ENCODE measurements at regions not wholly inside any gene's neighbourhood (a gene's known extent, or its start where the extent isn't known, plus 50 kb on each side); places are given as distances from the start of the nearest gene placed in this dataset.

- DNase-seq = no peak
Observed at GRCh38 chr1:43065191-43065590, 106.5 kb upstream of the SLC2A1 start.

- no peak for DNase-seq
Observed at GRCh38 chr1:43063394-43064219, 104.9 kb upstream of the SLC2A1 start.

- DNase-seq = no peak
Observed at GRCh38 chr1:43062527-43063095, 103.9 kb upstream of the SLC2A1 start.

GRCh38 chr1:43061757-43062156 is 103.1 kb upstream of the SLC2A1 start:
- DNase-seq = no peak

- no peak for DNase-seq
Observed at GRCh38 chr1:43059640-43060574, 101.2 kb upstream of the SLC2A1 start.

GRCh38 chr1:43058545-43059360 is 100.1 kb upstream of the SLC2A1 start:
- no peak for DNase-seq

GRCh38 chr1:43058056-43058455 is 99.4 kb upstream of the SLC2A1 start:
- no peak for DNase-seq

GRCh38 chr1:43057567-43057966 is 98.9 kb upstream of the SLC2A1 start:
- DNase-seq = no peak

GRCh38 chr1:43056981-43057391 is 98.3 kb upstream of the SLC2A1 start:
- no peak for DNase-seq

GRCh38 chr1:43056460-43056859 is 97.8 kb upstream of the SLC2A1 start:
- DNase-seq = no peak

- DNase-seq = no peak
Observed at GRCh38 chr1:43054961-43055360, 96.3 kb upstream of the SLC2A1 start.

- no peak for DNase-seq
Observed at GRCh38 chr1:43052786-43053439, 94.2 kb upstream of the SLC2A1 start.

GRCh38 chr1:43052322-43052721 is 93.7 kb upstream of the SLC2A1 start:
- DNase-seq = no peak

GRCh38 chr1:43049481-43049880 is 90.8 kb upstream of the SLC2A1 start:
- DNase-seq = no peak

GRCh38 chr1:43048601-43049011 is 89.9 kb upstream of the SLC2A1 start:
- DNase-seq = no peak

- no peak for DNase-seq
Observed at GRCh38 chr1:43047135-43047534, 88.5 kb upstream of the SLC2A1 start.

GRCh38 chr1:43044572-43045361 is 86.1 kb upstream of the SLC2A1 start:
- DNase-seq = no peak

- no peak for DNase-seq
Observed at GRCh38 chr1:43043695-43044094, 85.0 kb upstream of the SLC2A1 start.

- no peak for DNase-seq
Observed at GRCh38 chr1:43042773-43043457, 84.2 kb upstream of the SLC2A1 start.

- DNase-seq = no peak
Observed at GRCh38 chr1:43042127-43042526, 83.5 kb upstream of the SLC2A1 start.

- no peak for DNase-seq
Observed at GRCh38 chr1:43041591-43041990, 82.9 kb upstream of the SLC2A1 start.
